ENCODE measurements at regions not wholly inside any gene's neighbourhood (a gene's known extent, or its start where the extent isn't known, plus 50 kb on each side); places are given as distances from the start of the nearest gene placed in this dataset.

- TF ChIP-seq RNF2 (IDR thresholded peaks at IDR 0.05; ENCODE audit: borderline replicate concordance, low read depth, low read length, missing control alignments, poor library complexity, severe bottlenecking) (no peak), TCF12 (IDR thresholded peaks at IDR 0.05; ENCODE audit: low read depth, low read length) (no peak), POU5F1 (IDR thresholded peaks at IDR 0.05; ENCODE audit: low read depth, low read length) (no peak), PHF8 (conservative IDR thresholded peaks at IDR 0.05; ENCODE audit: low read depth, low read length) (no peak), SAP30 (IDR thresholded peaks at IDR 0.05; ENCODE audit: insufficient read depth, insufficient replicate concordance, low read length) (no peak), TEAD4 (IDR thresholded peaks at IDR 0.05; ENCODE audit: low read depth, low read length) (no peak)
Observed at GRCh38 chr16:16915771-16916170, 536.8 kb downstream of the NPIPA7 start (continued).

Data from H1 (cell line).